K562 (cell line): ENCODE measurements at regions not wholly inside any gene's neighbourhood (a gene's known extent, or its start where the extent isn't known, plus 50 kb on each side); places are given as distances from the start of the nearest gene placed in this dataset.

Experiments
- ATAC-seq: fragments of 200-7000 bp; cut with Tn5 transposase; 3 replicates; pipeline ENCODE4 v1.9.1; 2020; ENCODE audit warnings: moderate library complexity
- BruUV-seq: library from RNA; stranded (reverse); fragments of 400-500 nt; replicated peaks from 2 replicates; lab custom pipeline; 2021; lab: Mats Ljungman, UMichigan
- CTCF ChIA-PET: fragments of 300-600 bp; formaldehyde crosslinking; extraction: SDS; loops from one replicate; lab custom pipeline; 2021; ENCODE audit warnings: low intra/inter-chr PET ratio; lab: Yijun Ruan, JAX
- POLR2A ChIA-PET: fragments of 300-600, 350-650 bp; sonication (Branson Sonifier 250); formaldehyde crosslinking; extraction: SDS; loops from one replicate; lab custom pipeline; 2021; ENCODE audit warnings: antibody characterized with exemption, inconsistent platforms; lab: Yijun Ruan, JAX
- DNase-seq, 4 experiments: peaks; one replicate each; pipeline versions ENCODE4 v3.0.0 to v3.0.0-alpha.2; 2011 to 2018; ENCODE audit warnings: low spot score in 3 of 4, mixed read lengths in 3 of 4; ENCODE audit errors: extremely low read depth in 1 of 4
- FAIRE-seq: peaks from 2 replicates; lab custom pipeline; 2011; peaks lifted over from hg19 to GRCh38; lab: Jason Lieb, UNC
- H2AFZ ChIP-seq: 2 replicates; pipeline ENCODE4 v1.6.0; 2011; ENCODE audit warnings: low read depth, low read length, control low read depth, inconsistent platforms
- H3K27ac ChIP-seq: fragments of 200-600 bp; 3 replicates; pipeline ENCODE4 v1.8.0; 2011; ENCODE audit warnings: low read depth, mild to moderate bottlenecking, control low read depth, inconsistent platforms, low read length, moderate library complexity, mixed read lengths; ENCODE audit errors: extremely low read depth
- H3K27me3 ChIP-seq, 2 experiments: fragments of 300-600 bp in 1 of 2; 2 replicates in 1 of 2; 3 replicates in 1 of 2; pipeline versions ENCODE4 v1.6.0 to v1.8.0; 2011; ENCODE audit warnings: inconsistent platforms in 2 of 2, low read length in 2 of 2, mild to moderate bottlenecking in 1 of 2, mixed read lengths in 1 of 2, moderate library complexity in 1 of 2; ENCODE audit not compliant: control insufficient read depth in 2 of 2, insufficient read depth in 2 of 2
- H3K36me3 ChIP-seq: fragments of 300-600 bp; 3 replicates; pipeline ENCODE4 v1.8.0; 2011; ENCODE audit warnings: mild to moderate bottlenecking, low read length, inconsistent platforms; ENCODE audit not compliant: control insufficient read depth, insufficient read depth
- H3K4me1 ChIP-seq, 2 experiments: fragments of 200-600 bp in 1 of 2; replicated peaks in 1 of 2; 2 replicates in 1 of 2; 3 replicates in 1 of 2; pipeline versions ENCODE4 v1.5.1 to v1.8.0; 2011; ENCODE audit warnings: inconsistent platforms in 2 of 2, low read length in 2 of 2, mild to moderate bottlenecking in 1 of 2, mixed read lengths in 1 of 2, moderate library complexity in 1 of 2; ENCODE audit not compliant: control insufficient read depth in 2 of 2, insufficient read depth in 2 of 2
- H3K4me2 ChIP-seq: 2 replicates; pipeline ENCODE4 v1.6.1; 2011; ENCODE audit warnings: low read length, control low read depth, inconsistent platforms, mixed read lengths; ENCODE audit not compliant: insufficient read depth
- H3K4me3 ChIP-seq: fragments of 200-600 bp; sonication (generic), shearing (Covaris generic); 2 replicates; pipeline ENCODE4 v1.5.1; 2016; ENCODE audit warnings: control low read depth, inconsistent platforms
- H3K79me2 ChIP-seq: fragments of 200-600 bp; 3 replicates; pipeline ENCODE4 v1.8.0; 2011; ENCODE audit warnings: low read length, inconsistent platforms; ENCODE audit not compliant: control insufficient read depth, insufficient read depth
- H3K9ac ChIP-seq, 2 experiments: 2 replicates each; pipeline versions ENCODE4 v1.6.0 to v1.6.1; 2011; ENCODE audit warnings: low read depth in 2 of 2, low read length in 2 of 2, control low read depth in 1 of 2, inconsistent platforms in 1 of 2, mild to moderate bottlenecking in 1 of 2, mixed read lengths in 1 of 2; ENCODE audit not compliant: insufficient read depth in 1 of 2
- H3K9me1 ChIP-seq: one replicate; pipeline ENCODE4 v1.6.0; 2011; ENCODE audit warnings: inconsistent platforms, mild to moderate bottlenecking, low read length, moderate library complexity; ENCODE audit not compliant: control insufficient read depth, insufficient read depth
- H3K9me3 ChIP-seq: replicated peaks from 2 replicates; pipeline ENCODE4 v1.5.1; 2011; ENCODE audit warnings: low read depth, low read length, inconsistent platforms; ENCODE audit not compliant: control insufficient read depth, insufficient read depth
- H4K20me1 ChIP-seq: replicated peaks from 2 replicates; pipeline ENCODE4 v1.6.1; 2011; ENCODE audit warnings: low read length, inconsistent platforms, mixed read lengths; ENCODE audit not compliant: control insufficient read depth, insufficient read depth
- CBX5 ChIP-seq: IDR thresholded peaks from 2 replicates; pipeline ENCODE4 v1.6.1; 2014; ENCODE audit warnings: low read depth, borderline replicate concordance
- CCNT2 ChIP-seq: IDR thresholded peaks from 2 replicates; pipeline ENCODE4 v1.6.1; 2011; ENCODE audit warnings: borderline replicate concordance, low read depth, mild to moderate bottlenecking, moderate library complexity, mixed read lengths, low read length; ENCODE audit not compliant: insufficient read length; ENCODE audit errors: extremely low read depth
- FOXA1 ChIP-seq: fragments of 450-650 bp; IDR thresholded peaks from 2 replicates; pipeline ENCODE4 v1.6.1; 2016; ENCODE audit warnings: mild to moderate bottlenecking, borderline replicate concordance
- HDAC2 ChIP-seq: fragments of 450-650 bp; IDR thresholded peaks from 2 replicates; pipeline ENCODE4 v1.6.1; 2016; ENCODE audit warnings: mild to moderate bottlenecking
- HMGXB4 ChIP-seq: sonication (generic); formaldehyde crosslinking; IDR thresholded peaks from 2 replicates; pipeline ENCODE4 v1.8.1; 2023; ENCODE audit warnings: mild to moderate bottlenecking, missing genetic modification reagents
- ID3 ChIP-seq, 2 experiments: fragments of 250-450 bp in 1 of 2; fragments of 450-650 bp in 1 of 2; sonication (Bioruptor Pico) in 1 of 2; IDR thresholded peaks; 2 replicates each; pipeline versions ENCODE4 v1.6.1 to v1.8.0; 2016 to 2021; ENCODE audit warnings: mild to moderate bottlenecking in 2 of 2, moderate library complexity in 2 of 2, missing compliant biosample characterization in 1 of 2, missing genetic modification characterization in 1 of 2
- KAT2B ChIP-seq: IDR thresholded peaks from one replicate; pipeline ENCODE4 v1.6.1; 2012; ENCODE audit warnings: low read depth, mild to moderate bottlenecking, control low read depth, inconsistent platforms, low read length, moderate library complexity
- KLF1 ChIP-seq: fragments of 450-650 bp; IDR thresholded peaks from 2 replicates; pipeline ENCODE4 v1.6.1; 2016; ENCODE audit warnings: missing genetic modification characterization, missing compliant biosample characterization
- MECOM ChIP-seq: fragments of 250-450 bp; sonication (Bioruptor Pico); IDR thresholded peaks from 2 replicates; pipeline ENCODE4 v1.8.0; 2022; ENCODE audit warnings: inconsistent platforms
- MED1 ChIP-seq: sonication (generic); formaldehyde crosslinking; IDR thresholded peaks from 2 replicates; pipeline ENCODE4 v1.8.1; 2023; ENCODE audit warnings: missing genetic modification reagents, borderline replicate concordance
- NR2C1 ChIP-seq, 2 experiments: fragments of 450-650 bp; IDR thresholded peaks; 2 replicates each; pipeline ENCODE4 v1.6.1; 2017; ENCODE audit warnings: mild to moderate bottlenecking in 2 of 2, antibody characterized with exemption in 1 of 2, inconsistent platforms in 1 of 2, missing compliant biosample characterization in 1 of 2, missing genetic modification characterization in 1 of 2
- NR2C2 ChIP-seq, 2 experiments: fragments of 200-800 bp in 1 of 2; sonication (Bioruptor generic) in 1 of 2; sonication (generic) in 1 of 2; formaldehyde crosslinking in 1 of 2; IDR thresholded peaks; 2 replicates each; pipeline versions ENCODE4 v1.6.1 to v1.8.0; 2016 to 2022; ENCODE audit warnings: mild to moderate bottlenecking in 1 of 2, missing compliant biosample characterization in 1 of 2, missing genetic modification characterization in 1 of 2, missing genetic modification reagents in 1 of 2
- RAD21 ChIP-seq, 2 experiments: fragments of 250-450 bp in 1 of 2; fragments of 450-650 bp in 1 of 2; sonication (Bioruptor Pico) in 1 of 2; formaldehyde crosslinking in 1 of 2; IDR thresholded peaks in 1 of 2; conservative IDR thresholded peaks in 1 of 2; 2 replicates each; pipeline versions ENCODE4 v1.4.0 to v1.8.0; 2020 to 2022; ENCODE audit warnings: mild to moderate bottlenecking in 2 of 2, moderate library complexity in 1 of 2
- SAFB ChIP-seq: fragments of 200-400 bp; formaldehyde crosslinking; IDR thresholded peaks from 2 replicates; pipeline ENCODE4 v1.6.1; 2017; ENCODE audit warnings: low read depth, low read length, borderline replicate concordance
- SP1 ChIP-seq: sonication (generic); formaldehyde crosslinking; IDR thresholded peaks from 2 replicates; pipeline ENCODE4 v1.8.1; 2022; ENCODE audit warnings: mild to moderate bottlenecking, missing genetic modification reagents
- SRSF3 ChIP-seq: fragments of 200-400 bp; formaldehyde crosslinking; IDR thresholded peaks from 2 replicates; pipeline ENCODE4 v1.6.1; 2016; ENCODE audit warnings: mild to moderate bottlenecking, low read length, moderate library complexity; ENCODE audit not compliant: insufficient read depth
- TAF7 ChIP-seq: fragments of 450-650 bp; IDR thresholded peaks from 2 replicates; pipeline ENCODE4 v1.6.1; 2016; ENCODE audit warnings: missing genetic modification characterization, missing compliant biosample characterization
- TRIM24 ChIP-seq, 2 experiments: fragments of 450-650 bp; IDR thresholded peaks; 2 replicates each; pipeline ENCODE4 v1.6.1; 2016
- ZNF24 ChIP-seq: fragments of 450-650 bp; IDR thresholded peaks from 2 replicates; pipeline ENCODE4 v1.6.1; 2016
- ZNF507 ChIP-seq: conservative IDR thresholded peaks from 2 replicates; pipeline ENCODE4 v1.6.1; 2017; ENCODE audit warnings: missing genetic modification characterization, missing compliant biosample characterization
- whole genome bisulfite sequencing: fragments of 100-300 bp; shearing (Covaris generic); methylation state at CpG from one replicate; pipeline ENCODE4 v1.1.6; 2016; ENCODE audit warnings: low coverage, mixed read lengths; ENCODE audit not compliant: insufficient coverage; ENCODE audit errors: missing lambda C conversion rate; 5-methylcytosine and 5-hydroxymethylcytosine counted together
- in situ Hi-C: fragments of 300-500 bp; cut with MboI; formaldehyde crosslinking; loops from 4 replicates; pipeline ENCODE4 v1.15.0; 2018; ENCODE audit warnings: inconsistent platforms, mixed read lengths
- intact Hi-C: fragments of 100-400 bp; cut with micrococcal nuclease; formaldehyde crosslinking; loops from 2 replicates; pipeline ENCODE4 v1.14.2; 2022

GRCh38 chr4:19748519-19749479 lies 502.9 kb upstream of the SLIT2 start:
- DNase-seq = peak in 2 of 4 experiments; percentile 6 to 11
- Histone ChIP-seq H3K27me3 (no peaks in the 10 kb centered on the region), H3K9me1 (no peaks in the 10 kb centered on the region), H3K4me3 (no peak overlapping the region), H3K9ac (no peak overlapping the region), H3K9me3 (0 out of 2 replicates have a peak, but pooled peaks cover 2% of the 10 kb centered on the region), H3K79me2 (no peaks in the 10 kb centered on the region), H3K4me1 (no peaks in the 10 kb centered on the region), H3K27ac (no peak overlapping the region), H2AFZ (no peak overlapping the region), H3K4me2 (no peak overlapping the region), H4K20me1 (no peaks in the 10 kb centered on the region), H3K36me3 (no peaks in the 10 kb centered on the region)
- TF ChIP-seq CBX5 (no peak), TAF7 (tag) (no peak), KLF1 (tag) (no peak), NR2C1 (IDR thresholded peaks at IDR 0.05) (no peak), NR2C1 (tag; IDR thresholded peaks at IDR 0.05) (no peak), MECOM (CRISPR knock-in tag) (no peak), HMGXB4 (CRISPR knock-in tag) (no peak), HDAC2 (no peak), SAFB (no peak), CCNT2 (no peak), KAT2B (no peak), SP1 (CRISPR knock-in tag) (no peak), FOXA1 (no peak), TRIM24 (IDR thresholded peaks at IDR 0.05) (no peak), ZNF24 (no peak), RAD21 (CRISPR knock-in tag; conservative IDR thresholded peaks at IDR 0.05 in 1 of 2, IDR thresholded peaks at IDR 0.05 in 1 of 2) (no peak), NR2C2 (CRISPR knock-in tag; IDR thresholded peaks at IDR 0.05) (no peak), NR2C2 (tag; IDR thresholded peaks at IDR 0.05) (no peak), ZNF507 (no peak), SRSF3 (no peak), MED1 (CRISPR knock-in tag) (no peak), ID3 (CRISPR knock-in tag; IDR thresholded peaks at IDR 0.05) (no peak), ID3 (tag; IDR thresholded peaks at IDR 0.05) (no peak)
- CTCF ChIA-PET = no interaction called here
- no peak for FAIRE-seq
- POLR2A ChIA-PET = no interaction called here
- in situ Hi-C loops (no loop called here), intact Hi-C loops (no loop called here)
- no TSS peak for BruUV-seq
- whole genome bisulfite sequencing = 2% methylated on average over 3 of the region's 3 CpGs
- ATAC-seq = no peak
